Glomerular endothelial cell (primary cell): ENCODE measurements at regions not wholly inside any gene's neighbourhood (a gene's known extent, or its start where the extent isn't known, plus 50 kb on each side); places are given as distances from the start of the nearest gene placed in this dataset.
A peak's percentile ranks its signal among the peaks of the same experiment; 100 is the strongest.

Source experiments
- DNase-seq: peaks from one replicate; pipeline ENCODE4 v3.0.0-alpha.2; 2011; ENCODE audit warnings: low read depth, low spot score; ENCODE audit errors: extremely low read depth

DNA sequence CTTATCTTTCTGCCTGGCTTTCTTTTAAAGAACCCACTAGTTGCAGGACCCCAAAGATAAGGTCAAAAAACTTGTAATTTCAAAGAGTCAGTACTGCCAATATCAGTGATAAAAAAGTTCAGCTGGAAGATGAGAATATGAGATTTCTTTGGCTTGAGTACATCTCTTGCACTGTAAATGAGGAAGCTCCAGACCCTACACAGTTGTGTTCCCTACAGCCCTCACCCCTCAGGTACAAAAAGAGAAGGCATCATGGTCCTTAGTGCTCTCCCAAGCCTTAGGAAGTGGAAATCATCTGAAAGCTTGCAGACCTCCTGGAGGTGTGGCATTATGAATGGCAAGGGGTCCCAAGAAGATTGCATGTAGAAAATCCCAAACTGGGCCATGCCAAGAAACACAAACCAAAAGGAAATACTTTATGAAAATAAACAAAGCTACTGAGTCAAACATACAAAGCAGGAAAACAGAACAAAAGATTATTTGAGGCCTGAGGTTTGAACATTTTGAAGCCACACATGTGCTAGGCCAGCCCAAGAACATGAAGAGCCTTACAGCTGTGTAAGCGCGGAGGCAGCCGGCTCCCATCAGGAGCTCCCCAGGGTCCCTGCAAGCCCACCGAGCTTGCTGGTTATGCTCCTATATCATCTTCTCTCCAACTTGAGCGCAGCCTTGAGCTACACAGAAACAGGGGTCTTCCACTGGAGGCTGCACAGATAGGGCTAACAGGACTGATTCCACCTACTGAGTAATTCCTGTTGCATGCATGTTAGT, 217.0 kb downstream of the OSR1 start:
- no peak for DNase-seq

- peak; percentile 2 for DNase-seq
Observed at GRCh38 chr2:19140463-19141208, 217.8 kb downstream of the OSR1 start.

DNA sequence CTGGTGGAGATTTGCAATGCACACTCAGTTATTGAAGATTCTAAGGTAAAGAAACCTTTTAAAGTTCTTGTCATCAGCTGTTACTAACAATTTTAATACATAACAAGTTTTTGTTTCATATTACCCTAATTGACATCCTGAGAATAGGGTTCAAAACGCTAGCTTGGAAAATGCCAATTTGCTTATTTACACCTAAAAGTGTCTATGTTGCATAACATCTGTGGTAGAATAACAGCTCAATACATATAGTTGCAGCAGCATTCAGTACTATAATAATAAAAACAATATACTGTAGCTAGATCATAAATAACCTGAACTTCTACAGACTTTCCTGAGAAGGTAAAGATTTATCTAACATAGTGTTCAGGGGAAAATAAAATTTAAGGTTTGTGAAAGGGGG, 219.0 kb downstream of the OSR1 start:
- no peak for DNase-seq

- DNase-seq, result no peak
Observed at GRCh38 chr2:19138264-19138825, 220.1 kb downstream of the OSR1 start.

GRCh38 chr2:19137433-19137832, 221.0 kb downstream of the OSR1 start:
- no peak for DNase-seq

- no peak for DNase-seq
Observed at GRCh38 chr2:19132967-19133366, 225.5 kb downstream of the OSR1 start.

GRCh38 chr2:19131871-19132270, 226.6 kb downstream of the OSR1 start:
- DNase-seq, result no peak

DNA sequence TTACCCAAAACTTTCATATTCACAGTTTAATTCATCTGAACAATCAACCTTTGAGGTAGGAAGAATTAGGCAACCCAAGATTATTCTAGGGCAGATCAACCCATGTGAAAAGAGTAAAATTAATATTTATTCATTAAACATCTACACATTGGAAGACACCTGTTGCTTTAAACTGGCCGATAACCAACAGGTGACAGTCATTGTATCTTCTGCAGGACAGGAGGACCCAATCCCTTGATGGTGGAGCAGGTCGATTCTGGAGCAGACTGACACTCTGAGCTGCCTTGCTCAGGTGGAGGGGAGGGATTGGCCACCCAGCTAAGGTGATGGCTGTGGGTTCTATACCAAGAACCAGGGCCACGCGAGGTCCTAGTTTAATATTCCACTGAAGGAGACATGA, 230.3 kb downstream of the OSR1 start:
- no peak for DNase-seq

GRCh38 chr2:19127616-19128015, 230.8 kb downstream of the OSR1 start:
- no peak for DNase-seq

DNA sequence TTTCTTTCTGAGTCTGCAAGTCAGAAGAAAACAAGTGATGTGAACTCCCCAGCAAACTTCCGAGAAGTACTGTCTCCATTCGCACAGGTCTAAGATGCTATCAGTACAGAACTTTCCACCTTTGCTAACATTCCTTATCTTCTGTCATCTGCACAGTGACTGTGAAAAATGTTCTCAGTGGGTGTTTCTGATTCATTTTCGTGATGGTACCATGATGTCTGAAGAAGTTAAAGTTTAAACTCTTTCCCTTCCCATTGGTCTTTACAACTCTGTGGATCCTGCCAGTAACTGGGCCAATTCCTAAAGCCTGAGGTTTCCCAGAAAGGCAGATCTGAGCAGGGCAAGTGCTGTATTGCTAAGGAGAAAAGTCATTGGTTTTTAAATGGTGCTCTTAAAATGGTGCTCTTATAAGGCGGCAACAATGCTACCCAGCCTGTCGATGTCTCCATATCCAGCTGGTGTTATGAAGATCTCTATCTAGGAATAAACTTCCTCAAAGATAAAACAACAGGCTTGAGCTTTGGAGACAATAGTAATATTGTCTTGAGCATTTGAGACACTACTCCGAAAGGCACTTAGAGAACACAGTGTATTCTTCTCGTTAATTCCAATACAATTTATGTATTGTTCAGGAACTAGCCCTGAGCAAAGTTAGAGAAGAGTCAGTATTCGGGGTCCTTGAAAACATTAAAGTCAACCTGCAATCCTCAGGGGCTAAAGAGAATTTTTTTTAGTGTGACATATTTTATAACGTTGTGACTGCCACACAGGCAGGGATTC, 232.3 kb downstream of the OSR1 start:
- no peak for DNase-seq

DNA sequence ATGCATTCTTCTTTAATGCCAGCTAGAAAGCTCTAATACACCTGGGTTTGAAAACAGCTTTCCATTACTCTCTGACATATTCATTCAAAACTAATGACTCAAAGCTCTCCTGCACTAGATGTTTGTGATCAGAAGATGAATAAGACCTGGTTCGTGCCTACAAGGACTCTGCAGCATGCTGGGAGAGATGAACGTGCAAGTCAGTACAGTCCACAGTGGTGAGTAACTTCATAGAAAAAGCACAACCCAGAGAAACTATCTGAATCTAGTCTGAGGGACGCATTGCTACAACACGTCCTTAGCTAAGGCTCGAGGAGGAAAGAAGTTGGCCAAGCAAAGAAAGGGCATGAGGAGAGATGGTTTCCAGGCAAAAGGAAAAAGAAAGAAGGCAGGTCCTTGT, 234.3 kb downstream of the OSR1 start:
- DNase-seq, result no peak

- DNase-seq, result no peak
Observed at GRCh38 chr2:19123556-19123955, 234.9 kb downstream of the OSR1 start.

GRCh38 chr2:19122220-19122619, 236.2 kb downstream of the OSR1 start:
- no peak for DNase-seq

- DNase-seq, result no peak
Observed at GRCh38 chr2:19120941-19121750, 237.3 kb downstream of the OSR1 start.

- no peak for DNase-seq
Observed at GRCh38 chr2:19120181-19120580, 238.2 kb downstream of the OSR1 start.

DNA sequence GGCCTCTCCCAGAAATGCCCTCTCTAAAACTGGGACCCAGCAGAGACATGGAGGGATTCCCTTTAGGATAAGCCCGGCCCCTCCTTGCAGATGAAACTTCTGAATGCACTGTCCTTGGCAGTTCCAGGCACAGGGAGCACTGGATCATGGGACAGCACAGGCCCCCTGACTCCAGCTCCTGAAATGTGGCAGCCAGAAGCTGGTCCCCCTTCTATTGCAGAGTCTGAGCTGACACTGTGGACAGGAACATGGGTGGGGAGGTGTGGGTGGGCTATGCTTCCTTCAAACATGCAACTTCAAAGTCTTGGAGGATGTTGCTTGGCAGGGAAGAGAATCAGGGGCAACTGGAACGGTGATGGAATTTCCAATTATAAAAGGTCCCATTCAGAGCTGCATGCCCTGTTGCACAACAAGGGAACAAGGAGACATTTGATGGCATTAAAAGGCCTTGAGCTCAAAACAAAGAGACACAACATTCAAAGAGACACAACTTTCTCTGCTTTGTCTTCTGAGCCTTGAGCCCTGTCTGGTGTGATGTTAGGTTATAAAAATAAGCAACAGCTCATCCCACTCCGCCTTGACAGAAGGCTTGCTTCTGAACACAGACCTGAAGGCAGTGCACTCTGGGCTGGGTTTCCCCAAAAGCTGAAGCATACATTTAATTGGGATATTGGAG, 239.0 kb downstream of the OSR1 start:
- no peak for DNase-seq

DNA sequence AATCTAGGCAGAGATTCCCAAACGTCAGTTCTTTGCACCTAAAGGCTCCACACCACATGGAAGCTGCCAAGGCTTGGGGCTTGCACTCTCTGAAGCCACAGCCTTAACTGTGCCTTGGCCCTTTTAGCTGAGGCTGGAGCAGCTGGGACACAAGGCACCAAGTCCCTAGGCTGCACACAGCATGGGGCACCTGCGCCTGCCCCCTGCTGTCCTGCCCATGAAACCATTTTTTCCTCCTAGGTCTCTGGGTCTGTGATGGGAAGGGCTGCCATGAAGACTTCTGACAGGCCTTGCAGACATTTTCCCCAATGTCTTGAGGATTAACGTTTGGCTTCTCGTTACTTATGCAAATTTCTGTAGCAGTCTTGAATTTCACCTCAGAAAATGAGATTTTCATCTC, 241.5 kb downstream of the OSR1 start:
- DNase-seq, result no peak

DNA sequence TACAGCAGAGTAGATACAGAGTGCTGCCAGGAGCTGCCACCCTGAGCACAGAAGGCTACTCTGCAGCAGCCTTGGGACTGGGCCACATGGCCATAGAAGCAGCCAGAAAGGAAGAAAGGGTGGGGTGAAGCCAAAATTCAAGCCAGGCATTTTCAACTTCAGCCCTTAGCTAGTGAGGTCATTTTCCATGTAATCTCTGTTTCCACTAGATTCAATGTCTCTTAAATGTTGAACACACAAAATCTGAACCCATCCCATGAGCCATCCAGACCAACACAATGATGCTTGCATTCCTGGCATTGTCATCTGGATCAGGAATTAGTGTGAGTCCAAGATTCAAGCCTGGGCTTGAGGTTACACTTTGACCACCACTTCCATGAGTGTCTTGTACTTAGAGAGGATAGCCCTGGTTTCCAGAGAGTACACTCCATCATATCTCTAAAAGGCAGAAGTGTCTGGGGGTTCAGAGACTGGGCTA, 243.6 kb downstream of the OSR1 start:
- DNase-seq, result no peak

GRCh38 chr2:19114126-19114525, 244.3 kb downstream of the OSR1 start:
- DNase-seq, result no peak

- no peak for DNase-seq
Observed at GRCh38 chr2:19111354-19111753, 247.1 kb downstream of the OSR1 start.
